SH-SY5Y (cell line): ENCODE measurements at regions not wholly inside any gene's neighbourhood (a gene's known extent, or its start where the extent isn't known, plus 50 kb on each side); places are given as distances from the start of the nearest gene placed in this dataset.

Source experiments
- GATA2 ChIP-seq: IDR thresholded peaks from 2 replicates; pipeline ENCODE4 v1.6.1; 2011; ENCODE audit warnings: mild to moderate bottlenecking, low read depth, low read length
- GATA3 ChIP-seq: IDR thresholded peaks from 2 replicates; pipeline ENCODE4 v1.6.1; 2011; ENCODE audit warnings: low read depth, mild to moderate bottlenecking, low read length, moderate library complexity

DNA sequence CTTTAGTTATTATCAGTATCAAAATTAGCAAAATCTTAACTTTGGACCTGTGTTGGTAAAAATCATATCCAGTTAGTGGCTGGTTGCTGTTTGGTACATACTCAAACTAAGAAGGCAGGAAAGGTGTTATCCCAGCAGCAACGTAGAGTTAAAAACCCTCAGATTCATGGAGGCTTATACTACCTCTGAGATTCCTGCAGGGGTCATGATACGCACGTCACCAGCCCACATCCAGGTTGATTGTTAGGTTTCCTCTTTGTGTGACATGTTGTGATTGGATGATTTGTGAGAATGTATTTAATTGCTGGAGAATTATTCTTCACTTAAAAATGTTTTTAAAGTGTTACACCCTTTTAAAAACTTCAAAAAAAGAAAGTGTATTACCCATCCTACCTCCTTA is 423.3 kb upstream of the ADGRL2 start:
- TF ChIP-seq GATA3 (no peak), GATA2 (no peak)
